ENCODE measurements at regions not wholly inside any gene's neighbourhood (a gene's known extent, or its start where the extent isn't known, plus 50 kb on each side); places are given as distances from the start of the nearest gene placed in this dataset.

DNA sequence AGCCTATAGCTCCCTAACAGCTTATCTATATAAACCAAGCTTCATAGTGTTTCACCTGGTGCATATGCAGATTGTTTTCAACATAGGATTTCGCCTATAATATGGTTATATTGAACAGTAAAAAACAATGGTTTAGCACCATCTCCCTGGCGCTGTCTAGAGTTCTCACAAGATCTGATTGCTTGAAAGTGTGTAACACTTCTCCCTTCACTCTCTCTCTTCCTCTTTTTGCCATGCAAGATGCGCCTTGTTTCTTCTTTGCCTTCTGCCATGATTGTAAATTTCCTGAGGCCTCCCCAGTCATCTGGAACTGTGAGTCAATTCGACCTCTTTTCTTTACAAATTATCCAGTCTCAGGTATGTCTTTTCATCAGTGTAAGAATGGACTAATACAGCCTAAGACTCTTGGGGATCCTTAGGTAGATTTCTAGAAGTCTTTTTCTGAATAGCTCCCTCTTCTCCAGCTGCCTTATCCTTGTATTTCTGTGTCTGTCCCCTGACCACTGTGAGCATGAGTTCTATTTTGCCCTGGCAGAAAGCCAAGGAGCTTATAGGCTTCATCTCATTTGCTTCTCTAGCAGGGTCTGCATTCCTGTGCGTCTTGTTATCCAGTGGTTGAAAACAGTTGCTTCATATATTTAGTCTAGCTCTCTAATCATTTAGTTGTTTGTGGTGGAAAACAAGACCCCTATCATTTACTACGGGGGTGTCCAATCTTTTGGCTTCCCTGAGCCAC, 401.6 kb downstream of the GPD2 start:
- H3K79me2 ChIP-seq (ENCODE audit: insufficient read depth, low read depth, low read length), result no peaks in the 10 kb centered on the region
- ChIA-PET CTCF (ENCODE audit: unreplicated experiment) (no interaction called here), POLR2A (interaction anchor here (0.6 kb wide), 1 partner anchor 14 kb away, joined by 3 read pairs; no protein-coding TSS in a partner anchor)
- intact Hi-C loops (cut with micrococcal nuclease; ENCODE audit: unreplicated experiment), result no loop called here
- H2AFZ ChIP-seq (ENCODE audit: low read length), result no peak overlapping the region
- H3K4me1 ChIP-seq (ENCODE audit: insufficient read depth, low read length, poor library complexity, severe bottlenecking), result no peaks in the 10 kb centered on the region
- H3K36me3 ChIP-seq (ENCODE audit: insufficient read depth, low read length), result no peaks in the 10 kb centered on the region
- TF ChIP-seq, protein P1, sequence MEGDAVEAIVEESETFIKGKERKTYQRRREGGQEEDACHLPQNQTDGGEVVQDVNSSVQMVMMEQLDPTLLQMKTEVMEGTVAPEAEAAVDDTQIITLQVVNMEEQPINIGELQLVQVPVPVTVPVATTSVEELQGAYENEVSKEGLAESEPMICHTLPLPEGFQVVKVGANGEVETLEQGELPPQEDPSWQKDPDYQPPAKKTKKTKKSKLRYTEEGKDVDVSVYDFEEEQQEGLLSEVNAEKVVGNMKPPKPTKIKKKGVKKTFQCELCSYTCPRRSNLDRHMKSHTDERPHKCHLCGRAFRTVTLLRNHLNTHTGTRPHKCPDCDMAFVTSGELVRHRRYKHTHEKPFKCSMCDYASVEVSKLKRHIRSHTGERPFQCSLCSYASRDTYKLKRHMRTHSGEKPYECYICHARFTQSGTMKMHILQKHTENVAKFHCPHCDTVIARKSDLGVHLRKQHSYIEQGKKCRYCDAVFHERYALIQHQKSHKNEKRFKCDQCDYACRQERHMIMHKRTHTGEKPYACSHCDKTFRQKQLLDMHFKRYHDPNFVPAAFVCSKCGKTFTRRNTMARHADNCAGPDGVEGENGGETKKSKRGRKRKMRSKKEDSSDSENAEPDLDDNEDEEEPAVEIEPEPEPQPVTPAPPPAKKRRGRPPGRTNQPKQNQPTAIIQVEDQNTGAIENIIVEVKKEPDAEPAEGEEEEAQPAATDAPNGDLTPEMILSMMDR (conservative IDR thresholded peaks at IDR 0.05; ENCODE audit: low read length), result no peak
- TF ChIP-seq EZH2phosphoT487 (IDR thresholded peaks at IDR 0.05; ENCODE audit: borderline replicate concordance, low read depth, low read length), result no peak
- no peak overlapping the region for H3K4me3 ChIP-seq (ENCODE audit: low read depth, low read length, poor library complexity, severe bottlenecking)
- DNase-seq (ENCODE audit: low spot score), result no peak
- H4K20me1 ChIP-seq (ENCODE audit: insufficient read depth, low read length), result no peaks in the 10 kb centered on the region
- H3K9me2 ChIP-seq (ENCODE audit: insufficient read depth, low read length), result no peaks in the 10 kb centered on the region
- H3K27ac ChIP-seq (ENCODE audit: low read depth, low read length, poor library complexity, severe bottlenecking), result no peak overlapping the region
- H3K4me2 ChIP-seq (ENCODE audit: low read length), result no peak overlapping the region
- no peaks in the 10 kb centered on the region for H3K9me3 ChIP-seq (ENCODE audit: low read length)
- BruUV-seq (replicated peaks), result no TSS peak

DNA sequence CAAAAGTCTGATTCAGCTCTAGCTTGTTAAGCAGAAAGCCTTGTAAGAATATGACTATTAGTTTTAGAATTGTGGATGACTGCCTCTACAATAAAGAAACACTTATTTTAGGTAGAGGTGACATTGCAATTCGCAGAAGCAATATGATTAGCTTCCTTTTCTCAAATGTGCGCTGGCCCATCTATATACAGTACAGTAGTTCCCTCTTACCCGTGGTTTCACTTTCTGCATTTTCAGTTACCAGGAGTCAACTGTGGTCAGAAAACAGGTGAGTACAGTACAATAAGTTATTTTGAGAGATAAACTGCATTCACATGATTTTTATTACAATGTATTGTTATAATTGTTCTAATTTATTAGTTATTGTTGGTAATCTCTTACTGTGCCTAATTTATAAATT, 405.1 kb downstream of the GPD2 start:
- Histone ChIP-seq H3K27ac (ENCODE audit: low read depth, low read length, poor library complexity, severe bottlenecking) (no peak overlapping the region), H2AFZ (ENCODE audit: low read length) (no peak overlapping the region), H3K4me3 (ENCODE audit: low read depth, low read length, poor library complexity, severe bottlenecking) (no peak overlapping the region), H3K4me1 (ENCODE audit: insufficient read depth, low read length, poor library complexity, severe bottlenecking) (no peaks in the 10 kb centered on the region), H4K20me1 (ENCODE audit: insufficient read depth, low read length) (no peaks in the 10 kb centered on the region), H3K36me3 (ENCODE audit: insufficient read depth, low read length) (no peaks in the 10 kb centered on the region), H3K4me2 (ENCODE audit: low read length) (no peak overlapping the region), H3K79me2 (ENCODE audit: insufficient read depth, low read depth, low read length) (no peaks in the 10 kb centered on the region), H3K9me3 (ENCODE audit: low read length) (no peaks in the 10 kb centered on the region), H3K9me2 (ENCODE audit: insufficient read depth, low read length) (no peaks in the 10 kb centered on the region)
- DNase-seq (ENCODE audit: low spot score), result no peak
- ChIA-PET POLR2A (interaction anchor here (0.8 kb wide), 1 partner anchor 9 kb away, joined by 3 read pairs; no protein-coding TSS in a partner anchor), CTCF (ENCODE audit: unreplicated experiment) (no interaction called here)
- intact Hi-C loops (cut with micrococcal nuclease; ENCODE audit: unreplicated experiment), result no loop called here
- TF ChIP-seq, protein P1 (conservative IDR thresholded peaks at IDR 0.05; ENCODE audit: low read length), result no peak
- BruUV-seq (replicated peaks), result no TSS peak

DNA sequence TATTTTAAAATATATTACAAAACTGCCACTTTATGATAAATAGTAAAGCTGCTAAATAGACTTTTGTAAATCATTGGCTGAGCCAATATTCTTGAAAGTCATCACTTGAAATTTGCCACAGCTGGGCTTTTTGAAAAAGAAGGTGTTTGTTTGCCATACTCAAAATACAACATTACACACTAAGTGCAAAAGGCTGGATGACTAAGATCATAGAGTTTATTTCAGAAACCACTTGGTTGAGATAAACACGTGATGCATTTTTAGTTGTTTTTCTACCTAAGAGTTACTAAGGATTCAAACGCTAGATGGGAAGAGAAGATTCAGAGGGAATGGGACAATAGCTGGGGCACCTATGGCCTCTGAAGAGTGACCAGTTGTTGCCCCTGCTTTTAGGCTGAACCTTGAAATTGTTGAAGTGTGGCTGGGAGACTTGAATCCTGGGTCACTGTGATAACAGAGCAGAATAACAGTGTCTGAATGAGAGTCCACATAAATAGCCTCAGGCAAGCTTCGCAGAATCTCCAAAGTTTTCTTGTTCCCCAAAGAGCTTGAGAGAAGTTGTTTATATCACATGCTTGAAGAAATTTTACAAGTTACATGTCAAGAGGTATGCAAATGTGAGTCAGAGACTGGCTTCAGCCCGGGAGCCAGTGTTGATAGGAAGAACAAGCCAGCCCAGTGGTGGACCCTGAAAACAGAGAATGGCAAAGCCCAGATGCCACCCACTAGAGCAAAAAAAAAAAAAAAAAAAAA, 409.8 kb downstream of the GPD2 start:
- intact Hi-C loops (cut with micrococcal nuclease; ENCODE audit: unreplicated experiment), result no loop called here
- no peak overlapping the region for H2AFZ ChIP-seq (ENCODE audit: low read length)
- CTCF ChIA-PET (ENCODE audit: unreplicated experiment), result no interaction called here

More for the DNA sequence above, 409.8 kb downstream of the GPD2 start:
- Histone ChIP-seq H3K4me3 (ENCODE audit: low read depth, low read length, poor library complexity, severe bottlenecking) (no peak overlapping the region), H3K79me2 (ENCODE audit: insufficient read depth, low read depth, low read length) (no peaks in the 10 kb centered on the region), H4K20me1 (ENCODE audit: insufficient read depth, low read length) (no peaks in the 10 kb centered on the region), H3K4me1 (ENCODE audit: insufficient read depth, low read length, poor library complexity, severe bottlenecking) (no peaks in the 10 kb centered on the region), H3K4me2 (ENCODE audit: low read length) (no peak overlapping the region), H3K36me3 (ENCODE audit: insufficient read depth, low read length) (no peaks in the 10 kb centered on the region), H3K9me2 (ENCODE audit: insufficient read depth, low read length) (no peaks in the 10 kb centered on the region), H3K9me3 (ENCODE audit: low read length) (no peaks in the 10 kb centered on the region), H3K27ac (ENCODE audit: low read depth, low read length, poor library complexity, severe bottlenecking) (no peak overlapping the region)
- BruUV-seq (replicated peaks), result no TSS peak
- TF ChIP-seq EZH2phosphoT487 (IDR thresholded peaks at IDR 0.05; ENCODE audit: borderline replicate concordance, low read depth, low read length), result no peak
- TF ChIP-seq, protein P1 (conservative IDR thresholded peaks at IDR 0.05; ENCODE audit: low read length), result no peak
- POLR2A ChIA-PET, result interaction anchor here (0.6 kb wide), 3 partner anchors 22 to 1467 kb away, joined by 3 to 4 read pairs (median 3); no protein-coding TSS in a partner anchor
- DNase-seq (ENCODE audit: low spot score), result no peak

All from OCI-LY7 (cell line).